Osteoblast (primary cell): ENCODE measurements at regions not wholly inside any gene's neighbourhood (a gene's known extent, or its start where the extent isn't known, plus 50 kb on each side); places are given as distances from the start of the nearest gene placed in this dataset.

Experiments
- DNase-seq: peaks from one replicate; pipeline ENCODE4 v3.0.0; 2011; ENCODE audit warnings: low spot score, mixed read lengths; ENCODE audit not compliant: insufficient read length; ENCODE audit errors: missing footprints
- H2AFZ ChIP-seq: 2 replicates; pipeline ENCODE4 v1.6.0; 2011; ENCODE audit warnings: mild to moderate bottlenecking, low read length
- H3K27ac ChIP-seq: 2 replicates; pipeline ENCODE4 v1.5.1; 2011; ENCODE audit warnings: mild to moderate bottlenecking, low read depth, low read length, moderate library complexity
- H3K27me3 ChIP-seq: 2 replicates; pipeline ENCODE4 v1.6.0; 2012; ENCODE audit warnings: mild to moderate bottlenecking, control low read depth, inconsistent platforms, low read length, moderate library complexity; ENCODE audit not compliant: insufficient read depth
- H3K36me3 ChIP-seq: 2 replicates; pipeline ENCODE4 v1.5.1; 2011; ENCODE audit warnings: mild to moderate bottlenecking, low read length, control low read depth, moderate library complexity; ENCODE audit not compliant: insufficient read depth
- H3K4me1 ChIP-seq: 2 replicates; pipeline ENCODE4 v1.5.1; 2011; ENCODE audit warnings: mild to moderate bottlenecking, low read length, control low read depth, moderate library complexity; ENCODE audit not compliant: insufficient read depth
- H3K4me2 ChIP-seq: 2 replicates; pipeline ENCODE4 v1.6.0; 2011; ENCODE audit warnings: mild to moderate bottlenecking, low read length; ENCODE audit not compliant: insufficient read depth
- H3K4me3 ChIP-seq: fragments of 200-600 bp; sonication (generic); 3 replicates; pipeline ENCODE4 v1.5.1; 2012; ENCODE audit warnings: mild to moderate bottlenecking, low read length, inconsistent platforms; ENCODE audit not compliant: insufficient read depth
- H3K79me2 ChIP-seq: 2 replicates; pipeline ENCODE4 v1.6.0; 2012; ENCODE audit warnings: mild to moderate bottlenecking, low read length, control low read depth, inconsistent platforms; ENCODE audit not compliant: insufficient read depth
- H3K9me3 ChIP-seq: 2 replicates; pipeline ENCODE4 v1.5.1; 2011; ENCODE audit warnings: low read depth, low read length, control low read depth
- H4K20me1 ChIP-seq: 2 replicates; pipeline ENCODE4 v1.6.0; 2012; ENCODE audit warnings: mild to moderate bottlenecking, low read length, control low read depth; ENCODE audit not compliant: insufficient read depth
- TF ChIP-seq, protein P1 (sequence below): IDR thresholded peaks from 2 replicates; pipeline ENCODE4 v1.5.1; 2011; ENCODE audit warnings: mild to moderate bottlenecking, low read depth, low read length, moderate library complexity; ENCODE audit errors: extremely low read depth

DNA sequence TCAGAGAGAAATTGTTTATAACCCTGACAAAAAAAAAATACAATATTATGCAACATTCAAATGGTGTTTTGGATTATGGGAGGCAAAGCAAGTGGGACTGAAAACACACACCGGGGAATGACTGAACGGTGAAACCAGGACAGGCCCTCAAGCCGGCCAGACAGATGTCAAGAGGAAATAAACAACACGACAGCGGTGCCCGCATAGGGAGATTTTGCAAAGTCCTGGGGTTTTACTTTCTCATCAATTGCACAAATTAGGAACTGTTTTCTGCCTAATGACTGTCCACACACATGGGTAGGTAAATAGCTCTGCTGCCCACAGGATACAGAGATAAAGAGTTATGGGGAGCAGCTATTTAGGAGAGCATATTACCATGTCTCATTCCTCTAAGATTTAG lies 134.5 kb downstream of the IRS2 start:
- no peaks in the 10 kb centered on the region for H3K4me1 ChIP-seq
- H3K9me3 ChIP-seq: no peaks in the 10 kb centered on the region
- H3K27ac ChIP-seq: no peak overlapping the region
- no peak overlapping the region for H3K4me3 ChIP-seq
- peaks cover 2% of the 10 kb centered on the region for H3K27me3 ChIP-seq
- H3K36me3 ChIP-seq: no peaks in the 10 kb centered on the region
- DNase-seq: no peak
- H3K79me2 ChIP-seq: no peaks in the 10 kb centered on the region
- H4K20me1 ChIP-seq: no peaks in the 10 kb centered on the region
- TF ChIP-seq, protein P1, sequence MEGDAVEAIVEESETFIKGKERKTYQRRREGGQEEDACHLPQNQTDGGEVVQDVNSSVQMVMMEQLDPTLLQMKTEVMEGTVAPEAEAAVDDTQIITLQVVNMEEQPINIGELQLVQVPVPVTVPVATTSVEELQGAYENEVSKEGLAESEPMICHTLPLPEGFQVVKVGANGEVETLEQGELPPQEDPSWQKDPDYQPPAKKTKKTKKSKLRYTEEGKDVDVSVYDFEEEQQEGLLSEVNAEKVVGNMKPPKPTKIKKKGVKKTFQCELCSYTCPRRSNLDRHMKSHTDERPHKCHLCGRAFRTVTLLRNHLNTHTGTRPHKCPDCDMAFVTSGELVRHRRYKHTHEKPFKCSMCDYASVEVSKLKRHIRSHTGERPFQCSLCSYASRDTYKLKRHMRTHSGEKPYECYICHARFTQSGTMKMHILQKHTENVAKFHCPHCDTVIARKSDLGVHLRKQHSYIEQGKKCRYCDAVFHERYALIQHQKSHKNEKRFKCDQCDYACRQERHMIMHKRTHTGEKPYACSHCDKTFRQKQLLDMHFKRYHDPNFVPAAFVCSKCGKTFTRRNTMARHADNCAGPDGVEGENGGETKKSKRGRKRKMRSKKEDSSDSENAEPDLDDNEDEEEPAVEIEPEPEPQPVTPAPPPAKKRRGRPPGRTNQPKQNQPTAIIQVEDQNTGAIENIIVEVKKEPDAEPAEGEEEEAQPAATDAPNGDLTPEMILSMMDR: no peak
- no peak overlapping the region for H3K4me2 ChIP-seq
- no peak overlapping the region for H2AFZ ChIP-seq

DNA sequence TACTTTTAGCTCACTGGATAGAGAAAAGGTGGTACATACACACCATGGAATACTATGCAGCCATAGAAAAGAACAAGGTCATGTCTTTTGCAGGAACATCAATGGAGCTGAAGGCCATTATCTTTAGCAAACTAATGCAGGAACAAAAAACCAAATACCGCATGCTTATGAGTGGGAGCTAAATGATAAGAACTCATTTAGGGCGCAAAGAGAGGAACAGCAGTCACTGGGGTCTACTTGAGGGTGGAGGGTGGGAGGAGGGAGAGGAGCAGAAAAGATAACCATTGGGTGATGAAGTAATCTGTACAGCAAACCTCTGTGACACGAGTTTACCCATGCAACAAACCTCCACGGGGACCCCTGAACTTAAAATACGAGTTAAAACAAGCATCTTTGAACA lies 135.1 kb downstream of the IRS2 start:
- Histone ChIP-seq H4K20me1 (no peaks in the 10 kb centered on the region), H3K27ac (no peak overlapping the region), H3K9me3 (no peaks in the 10 kb centered on the region), H3K27me3 (no peaks in the 10 kb centered on the region), H3K36me3 (no peaks in the 10 kb centered on the region), H3K4me1 (no peaks in the 10 kb centered on the region), H3K4me3 (no peak overlapping the region), H3K4me2 (no peak overlapping the region), H3K79me2 (no peaks in the 10 kb centered on the region), H2AFZ (no peak overlapping the region)
- DNase-seq: no peak
- TF ChIP-seq, protein P1: no peak

DNA sequence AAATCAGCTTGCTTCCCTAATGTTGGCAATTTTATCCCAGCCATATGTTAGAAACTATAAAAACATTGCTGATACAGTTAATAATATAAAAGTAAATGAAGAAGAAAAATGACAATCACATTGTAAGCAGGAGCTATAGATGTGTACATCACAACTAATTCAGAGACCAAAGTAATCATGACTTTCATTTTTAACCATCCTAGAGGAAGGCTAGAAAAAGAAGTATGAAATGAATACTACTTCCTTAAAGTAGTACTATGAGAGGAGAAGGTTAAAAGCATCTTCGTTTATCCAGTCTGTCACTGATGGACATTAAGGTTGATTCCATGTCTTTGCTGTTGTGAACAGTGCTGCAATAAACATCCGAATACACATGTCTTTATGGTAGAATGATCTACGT lies 135.5 kb downstream of the IRS2 start:
- Histone ChIP-seq H3K27ac (no peak overlapping the region), H3K4me1 (no peaks in the 10 kb centered on the region), H3K4me3 (no peak overlapping the region), H3K4me2 (no peak overlapping the region), H4K20me1 (no peaks in the 10 kb centered on the region), H3K9me3 (no peaks in the 10 kb centered on the region), H3K79me2 (no peaks in the 10 kb centered on the region), H3K36me3 (no peaks in the 10 kb centered on the region), H3K27me3 (no peaks in the 10 kb centered on the region), H2AFZ (no peak overlapping the region)
- TF ChIP-seq, protein P1: no peak
- DNase-seq: no peak

DNA sequence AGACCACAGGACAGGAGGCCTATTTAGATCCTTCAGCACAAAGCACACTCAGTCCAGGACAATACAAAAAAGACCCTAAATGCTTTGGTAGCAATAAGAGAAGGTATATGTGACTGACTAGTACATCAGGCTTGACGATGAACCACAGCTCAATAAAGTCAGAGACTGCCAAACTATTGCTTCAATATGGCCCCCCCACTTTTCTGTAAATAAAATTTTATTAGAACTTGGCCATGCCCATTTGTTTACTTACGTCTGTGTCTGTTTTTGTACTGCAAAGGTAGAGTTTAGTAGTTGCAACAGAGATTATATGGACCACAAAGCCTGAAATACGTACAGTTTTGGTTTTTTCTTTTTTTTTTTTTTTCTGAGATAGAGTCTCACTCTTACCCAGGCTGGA lies 136.7 kb downstream of the IRS2 start:
- Histone ChIP-seq H2AFZ (no peak overlapping the region), H3K4me1 (no peaks in the 10 kb centered on the region), H3K4me3 (no peak overlapping the region), H3K27ac (no peak overlapping the region), H4K20me1 (no peaks in the 10 kb centered on the region), H3K27me3 (no peaks in the 10 kb centered on the region), H3K79me2 (no peaks in the 10 kb centered on the region), H3K9me3 (no peaks in the 10 kb centered on the region), H3K4me2 (no peak overlapping the region), H3K36me3 (no peaks in the 10 kb centered on the region)
- TF ChIP-seq, protein P1: no peak
- no peak for DNase-seq
